ENCODE measurements at regions not wholly inside any gene's neighbourhood (a gene's known extent, or its start where the extent isn't known, plus 50 kb on each side); places are given as distances from the start of the nearest gene placed in this dataset.

DNA sequence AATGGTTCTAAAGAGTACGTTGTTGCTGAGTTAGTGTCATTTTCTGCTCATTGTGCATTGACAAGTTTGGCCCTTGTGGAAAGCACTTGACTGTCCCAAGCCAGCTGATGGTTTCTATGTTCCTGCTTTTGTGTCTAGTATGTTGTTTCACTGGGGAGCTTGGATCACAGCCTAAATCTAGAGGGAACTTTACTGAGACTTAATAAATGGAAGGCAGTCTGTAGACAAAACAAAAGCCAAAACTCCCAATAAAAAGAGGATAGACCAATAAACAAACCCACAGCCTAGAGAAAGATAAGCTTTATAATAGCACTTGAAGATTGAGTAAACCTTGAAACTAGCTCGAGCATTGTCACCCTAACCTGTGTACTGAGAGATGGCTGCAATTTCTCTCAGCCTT is 196.8 kb downstream of the ADRA2A start:
- TF ChIP-seq, protein P1, sequence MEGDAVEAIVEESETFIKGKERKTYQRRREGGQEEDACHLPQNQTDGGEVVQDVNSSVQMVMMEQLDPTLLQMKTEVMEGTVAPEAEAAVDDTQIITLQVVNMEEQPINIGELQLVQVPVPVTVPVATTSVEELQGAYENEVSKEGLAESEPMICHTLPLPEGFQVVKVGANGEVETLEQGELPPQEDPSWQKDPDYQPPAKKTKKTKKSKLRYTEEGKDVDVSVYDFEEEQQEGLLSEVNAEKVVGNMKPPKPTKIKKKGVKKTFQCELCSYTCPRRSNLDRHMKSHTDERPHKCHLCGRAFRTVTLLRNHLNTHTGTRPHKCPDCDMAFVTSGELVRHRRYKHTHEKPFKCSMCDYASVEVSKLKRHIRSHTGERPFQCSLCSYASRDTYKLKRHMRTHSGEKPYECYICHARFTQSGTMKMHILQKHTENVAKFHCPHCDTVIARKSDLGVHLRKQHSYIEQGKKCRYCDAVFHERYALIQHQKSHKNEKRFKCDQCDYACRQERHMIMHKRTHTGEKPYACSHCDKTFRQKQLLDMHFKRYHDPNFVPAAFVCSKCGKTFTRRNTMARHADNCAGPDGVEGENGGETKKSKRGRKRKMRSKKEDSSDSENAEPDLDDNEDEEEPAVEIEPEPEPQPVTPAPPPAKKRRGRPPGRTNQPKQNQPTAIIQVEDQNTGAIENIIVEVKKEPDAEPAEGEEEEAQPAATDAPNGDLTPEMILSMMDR (IDR thresholded peaks at IDR 0.05; ENCODE audit: borderline replicate concordance, insufficient read depth, low read depth, low read length), result no peak
- no peak overlapping the region for H3K4me3 ChIP-seq (ENCODE audit: low read depth, low read length)

DNA sequence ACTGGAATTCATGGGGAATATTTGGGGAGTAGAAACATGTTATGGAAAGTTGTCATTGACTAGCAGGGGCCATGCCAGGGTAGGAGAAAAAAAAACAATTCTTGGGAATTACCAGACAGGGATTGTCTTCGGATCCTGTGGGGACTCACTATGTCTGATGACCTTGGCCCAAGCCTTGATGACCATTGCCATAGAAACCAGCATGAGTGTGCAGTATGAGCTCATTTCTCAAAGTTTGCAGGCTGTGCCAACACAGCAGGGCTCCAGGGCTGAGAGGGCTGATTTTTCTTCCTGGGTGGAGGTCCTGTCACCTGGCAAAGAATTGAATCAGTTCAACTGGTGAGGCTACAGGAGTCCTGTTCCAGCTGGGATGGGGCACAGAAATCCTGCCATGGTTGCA is 198.3 kb downstream of the ADRA2A start:
- no peak overlapping the region for H3K4me3 ChIP-seq (ENCODE audit: low read depth, low read length)
- TF ChIP-seq, protein P1 (IDR thresholded peaks at IDR 0.05; ENCODE audit: borderline replicate concordance, insufficient read depth, low read depth, low read length), result no peak

DNA sequence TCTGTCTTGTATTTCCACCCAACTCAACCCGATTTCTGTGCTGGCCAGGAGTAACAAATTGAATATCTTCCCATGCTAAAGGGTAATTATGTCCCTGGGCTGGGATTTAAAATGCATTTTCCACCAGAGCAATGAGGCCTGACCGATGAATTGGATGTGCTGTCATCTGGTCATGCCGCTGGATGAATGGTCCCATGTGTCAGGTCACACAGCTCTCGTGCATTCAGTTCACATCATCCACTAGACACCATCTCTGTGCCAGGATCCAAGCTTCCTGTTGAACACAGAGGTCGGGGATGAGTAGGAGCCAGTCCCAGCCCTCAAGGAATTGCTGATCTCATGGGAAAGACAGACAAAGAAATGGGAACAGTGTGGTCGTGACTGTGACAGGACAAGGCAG is 200.8 kb downstream of the ADRA2A start:
- H3K4me3 ChIP-seq (ENCODE audit: low read depth, low read length), result no peak overlapping the region
- TF ChIP-seq, protein P1 (IDR thresholded peaks at IDR 0.05; ENCODE audit: borderline replicate concordance, insufficient read depth, low read depth, low read length), result no peak

DNA sequence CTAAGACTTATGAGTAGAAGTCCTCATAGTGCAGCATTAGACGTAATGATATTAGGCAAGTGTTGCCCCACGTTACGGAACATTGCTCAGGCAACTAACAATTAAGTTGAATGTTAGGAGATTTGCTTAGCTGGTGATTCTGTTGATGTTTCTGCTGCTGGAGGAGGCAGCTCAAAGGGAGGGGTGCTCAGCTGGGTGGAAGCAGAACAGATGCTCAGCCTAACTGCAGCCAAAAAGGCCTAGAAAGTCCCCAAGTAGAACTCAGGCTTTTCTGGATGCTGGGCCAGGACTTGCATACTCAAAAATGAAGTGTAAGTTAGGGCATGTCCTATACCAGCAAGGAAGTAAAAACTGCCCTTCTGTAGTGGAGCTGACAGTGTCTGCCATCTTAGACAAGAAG is 201.4 kb downstream of the ADRA2A start:
- no peak overlapping the region for H3K4me3 ChIP-seq (ENCODE audit: low read depth, low read length)
- TF ChIP-seq, protein P1 (IDR thresholded peaks at IDR 0.05; ENCODE audit: borderline replicate concordance, insufficient read depth, low read depth, low read length), result no peak

DNA sequence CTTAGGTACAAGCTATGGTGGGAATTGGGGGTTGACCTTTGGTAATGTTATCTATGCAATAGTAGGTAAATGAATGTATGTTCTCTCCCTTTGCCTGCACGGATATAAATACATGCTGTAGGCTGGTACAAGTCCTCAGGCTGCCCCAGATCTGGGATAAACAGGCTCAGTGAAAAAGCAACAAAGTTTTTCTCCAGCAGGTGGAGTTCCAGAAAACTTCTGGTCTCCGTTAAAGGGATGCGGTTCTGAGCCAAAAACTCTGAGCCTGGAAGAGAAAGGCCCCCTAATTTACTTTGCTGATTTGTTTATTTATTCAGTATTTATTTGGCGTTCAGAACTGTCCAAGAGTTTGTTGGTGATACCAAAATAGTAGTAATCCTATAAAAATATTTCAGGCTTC is 204.7 kb downstream of the ADRA2A start:
- TF ChIP-seq, protein P1 (IDR thresholded peaks at IDR 0.05; ENCODE audit: borderline replicate concordance, insufficient read depth, low read depth, low read length), result no peak
- no peak overlapping the region for H3K4me3 ChIP-seq (ENCODE audit: low read depth, low read length)

DNA sequence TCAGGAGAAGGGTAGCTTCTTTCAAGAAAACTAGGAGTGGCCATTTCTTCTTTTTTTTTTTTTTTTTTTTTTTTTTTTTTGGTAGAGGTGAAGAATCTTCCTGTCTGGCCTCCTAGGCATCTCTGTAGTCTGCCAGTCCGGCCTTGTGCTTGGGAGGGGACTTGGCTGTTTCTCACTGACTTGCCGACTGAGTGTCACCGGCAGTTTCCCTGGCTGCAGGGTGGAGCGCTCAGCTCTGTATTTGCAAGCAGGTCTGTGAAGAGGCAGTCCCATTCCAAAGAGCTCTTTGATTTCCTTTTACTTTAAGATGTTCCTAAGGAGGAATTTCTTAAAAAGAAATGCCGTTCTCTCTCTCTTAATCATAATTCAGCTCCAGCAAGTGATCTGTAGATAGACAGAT is 212.6 kb downstream of the ADRA2A start:
- TF ChIP-seq, protein P1 (IDR thresholded peaks at IDR 0.05; ENCODE audit: borderline replicate concordance, insufficient read depth, low read depth, low read length), result no peak
- H3K4me3 ChIP-seq (ENCODE audit: low read depth, low read length), result no peak overlapping the region

DNA sequence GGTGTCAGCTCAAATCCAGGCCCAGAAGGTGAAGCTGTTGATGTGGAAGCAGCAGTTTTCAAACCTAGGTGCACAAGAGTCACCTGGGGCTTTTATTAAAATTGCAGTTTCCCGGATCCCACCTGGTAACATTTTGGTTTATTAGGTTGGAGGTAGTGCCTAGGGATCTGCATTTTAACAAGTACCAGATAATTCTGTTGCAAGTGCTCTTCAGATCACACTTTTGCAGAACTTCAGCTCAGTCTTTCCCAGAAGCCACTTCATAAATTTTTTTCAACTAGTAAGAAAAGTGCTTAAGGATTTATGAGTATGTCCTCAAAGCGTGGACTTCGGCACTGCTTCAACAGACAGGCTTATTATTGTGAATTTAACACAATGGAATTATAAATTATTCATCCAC is 213.8 kb downstream of the ADRA2A start:
- TF ChIP-seq, protein P1 (IDR thresholded peaks at IDR 0.05; ENCODE audit: borderline replicate concordance, insufficient read depth, low read depth, low read length), result no peak
- H3K4me3 ChIP-seq (ENCODE audit: low read depth, low read length), result no peak overlapping the region
